GM21447 (cell line): ENCODE measurements at regions not wholly inside any gene's neighbourhood (a gene's known extent, or its start where the extent isn't known, plus 50 kb on each side); places are given as distances from the start of the nearest gene placed in this dataset.

ENCODE experiments used
- ATAC-seq: cut with Tn5 transposase; IDR thresholded peaks from one replicate; pipeline ENCODE4 v1.9.1; 2021; ENCODE audit not compliant: unreplicated experiment

DNA sequence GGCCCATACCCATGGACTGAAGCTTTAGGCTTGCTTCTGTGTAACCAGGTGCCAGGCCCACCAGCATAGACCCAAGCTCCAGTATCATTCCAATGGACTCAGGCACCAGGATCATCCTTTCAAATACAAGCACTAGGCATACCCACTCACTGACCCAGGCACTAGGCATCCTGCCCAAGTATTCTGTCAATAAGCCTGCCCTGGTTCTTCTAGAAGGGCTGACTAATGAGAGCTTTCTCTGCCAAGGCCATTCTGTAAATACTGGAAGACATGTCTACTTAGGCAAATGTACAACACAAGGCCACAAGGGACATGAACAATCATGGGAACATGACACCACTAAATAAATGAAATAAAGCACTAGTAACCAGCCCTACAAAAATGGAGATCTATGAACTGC, 352.2 kb downstream of the FSCB start:
- ATAC-seq: no peak

DNA sequence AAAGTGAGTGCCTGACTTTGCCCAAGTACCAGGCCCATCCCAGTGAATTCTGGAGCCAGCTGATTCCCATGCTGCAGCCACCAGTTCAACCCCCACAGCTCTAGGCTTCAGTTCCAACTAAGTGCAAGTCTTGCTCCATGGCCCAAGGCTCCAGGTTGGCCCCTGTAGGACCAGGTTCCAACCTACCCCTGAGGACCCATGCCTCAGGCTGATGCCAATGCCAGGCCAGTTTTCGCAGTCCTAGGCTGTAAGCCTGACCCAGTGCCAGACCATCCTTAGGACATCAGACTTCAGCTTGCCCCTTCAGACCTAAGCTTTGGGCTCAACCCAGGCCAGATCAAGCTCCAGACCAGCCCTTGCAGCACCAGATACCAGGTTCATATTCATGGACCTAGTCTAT, 352.6 kb downstream of the FSCB start:
- no peak for ATAC-seq

DNA sequence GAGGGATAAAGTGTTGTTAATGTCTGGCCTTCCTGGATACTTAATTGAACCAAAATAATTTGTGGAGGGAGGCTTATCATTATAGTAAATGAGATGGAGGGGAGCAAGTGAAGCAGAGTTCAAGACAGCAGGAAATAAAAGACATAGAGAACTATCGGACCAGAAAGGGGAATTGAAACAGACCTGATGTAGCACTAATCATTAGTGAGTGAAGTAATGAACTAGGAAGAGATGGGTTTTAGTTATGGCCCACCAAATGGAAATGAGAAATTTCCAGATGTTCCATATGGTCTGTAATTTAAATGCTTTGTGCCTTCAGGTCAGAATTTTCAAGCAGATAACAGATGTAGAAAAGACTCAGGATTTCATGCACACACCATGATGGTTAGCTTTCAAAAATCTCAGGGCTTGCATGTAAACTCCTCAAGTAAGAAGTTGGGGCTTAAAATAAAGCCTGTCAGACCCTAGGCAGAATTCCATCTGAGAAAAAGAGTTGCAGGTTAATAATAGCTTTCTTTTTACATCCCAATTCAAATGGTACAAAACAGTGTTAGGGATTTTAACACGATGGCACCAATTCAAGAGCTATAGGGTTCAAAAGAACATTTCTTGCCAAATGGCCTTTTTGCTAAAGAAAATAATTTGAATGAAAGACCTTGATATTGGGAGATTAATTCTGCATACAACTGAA, 355.8 kb downstream of the FSCB start:
- no peak for ATAC-seq

DNA sequence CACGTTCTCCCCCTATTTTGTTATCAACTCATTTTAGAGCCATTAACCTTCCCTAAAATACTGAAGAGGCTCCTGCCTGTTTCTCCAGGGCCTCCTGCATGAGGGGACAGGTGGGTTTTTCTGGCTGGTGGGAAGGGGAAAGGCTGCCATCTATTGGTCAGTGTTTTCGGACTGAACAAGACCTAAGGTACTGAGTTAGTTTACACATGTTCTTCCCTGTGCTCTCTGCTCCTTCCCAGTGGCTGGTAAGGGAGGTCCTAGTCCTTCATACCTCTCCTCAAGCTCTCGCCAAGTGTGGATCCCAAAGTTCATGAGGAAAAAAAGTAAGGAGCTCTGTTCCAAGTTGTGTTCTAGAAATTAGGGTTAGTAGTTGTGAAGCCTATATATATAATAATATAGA, 357.5 kb downstream of the FSCB start:
- ATAC-seq: no peak

DNA sequence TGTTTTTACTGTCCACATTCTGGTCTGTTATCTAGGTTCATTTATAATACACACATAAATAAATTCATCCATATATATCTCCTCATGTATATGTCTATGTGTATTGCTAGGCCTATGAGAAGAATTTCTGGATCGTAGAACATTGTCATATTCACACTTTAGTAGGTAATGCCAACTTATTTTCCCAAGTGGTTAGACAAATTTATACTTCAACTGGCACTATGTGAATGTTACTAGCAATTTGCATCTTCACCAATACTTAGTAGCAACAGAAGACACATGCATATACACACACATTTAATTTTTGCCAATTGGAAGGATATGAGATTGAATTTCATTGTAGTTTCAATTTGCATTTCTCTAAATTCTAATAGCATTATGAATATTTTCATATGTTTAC, 365.1 kb downstream of the FSCB start:
- no peak for ATAC-seq

DNA sequence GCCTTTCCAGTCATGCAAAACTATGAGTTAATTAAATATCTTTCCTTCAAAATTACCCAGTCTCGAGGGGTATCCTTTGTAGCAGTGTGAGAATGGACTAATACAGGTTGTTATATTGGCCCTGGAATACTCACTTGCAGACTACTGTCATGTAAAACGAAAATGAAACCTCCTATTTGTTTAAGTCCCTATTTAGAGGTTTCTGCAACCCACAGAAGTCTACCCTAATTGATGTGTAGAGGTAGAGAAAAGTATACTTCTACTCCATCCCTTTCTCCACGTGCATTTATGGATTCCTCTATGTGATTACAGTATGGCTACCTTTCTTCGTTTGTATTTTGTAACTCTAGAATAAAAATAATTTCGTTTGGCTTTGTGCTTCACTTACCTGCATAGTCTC, 371.1 kb downstream of the FSCB start:
- ATAC-seq: no peak

DNA sequence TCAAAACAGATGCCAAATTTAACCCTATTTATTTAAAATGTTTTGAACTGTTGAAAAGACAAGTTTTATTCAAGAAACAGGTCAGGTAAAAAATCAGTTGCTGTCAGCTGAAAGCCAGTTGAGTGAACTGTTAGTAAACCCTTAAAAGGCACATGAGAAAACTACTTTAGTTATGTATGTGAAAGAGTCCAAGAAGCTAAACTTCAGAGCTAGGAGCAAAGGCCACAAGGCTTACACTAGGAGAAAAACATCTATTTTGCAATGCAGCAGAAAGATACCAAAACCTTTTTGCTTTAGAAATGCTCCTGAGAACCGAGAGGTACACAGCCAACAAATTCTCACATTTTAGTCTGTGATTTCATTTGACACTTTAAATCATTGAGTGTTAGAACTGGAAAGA, 375.2 kb downstream of the FSCB start:
- no peak for ATAC-seq

DNA sequence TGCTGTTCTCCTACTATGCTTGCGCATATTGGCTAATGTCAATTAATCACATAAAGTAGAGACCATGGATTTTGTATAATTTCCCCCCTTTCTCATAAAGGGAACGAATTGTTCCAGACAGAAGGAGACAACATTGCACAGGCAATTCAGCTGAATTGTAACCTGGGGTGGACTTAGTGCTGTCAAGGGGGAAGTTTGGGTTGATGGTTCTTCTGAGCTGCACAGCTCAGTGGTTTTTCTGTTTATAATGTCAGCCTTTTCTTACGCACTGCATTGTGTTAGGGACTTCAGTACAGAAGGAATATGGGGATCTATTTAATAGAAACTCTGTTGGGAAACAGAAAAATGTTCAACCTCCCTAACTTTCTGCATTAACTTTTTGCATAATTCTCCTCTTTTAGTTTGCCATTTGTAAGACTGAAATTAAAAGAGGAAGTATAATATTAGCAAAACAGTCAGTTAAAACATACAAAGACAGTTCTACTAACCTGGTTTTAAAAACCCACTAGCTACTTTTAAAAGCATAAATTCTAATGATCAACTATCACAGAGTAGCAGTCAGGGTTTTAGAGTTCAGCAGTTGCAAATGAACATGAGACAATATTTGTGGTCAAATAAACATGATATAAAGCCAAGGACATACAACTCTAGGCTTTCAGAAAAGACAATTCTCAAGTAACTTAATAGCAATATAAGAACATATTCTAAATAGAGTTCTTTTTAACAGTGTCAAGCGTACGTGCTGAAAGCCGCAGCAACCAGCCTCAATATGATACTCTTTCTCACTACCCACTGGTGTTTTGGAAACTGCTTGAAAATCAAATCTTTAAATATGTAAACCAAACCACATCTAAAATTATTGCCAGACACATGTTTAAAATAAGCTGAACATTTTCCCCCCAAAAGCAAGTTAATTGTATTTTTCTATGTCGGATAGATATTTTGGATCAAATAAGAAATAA, 393.0 kb downstream of the FSCB start:
- no peak for ATAC-seq

DNA sequence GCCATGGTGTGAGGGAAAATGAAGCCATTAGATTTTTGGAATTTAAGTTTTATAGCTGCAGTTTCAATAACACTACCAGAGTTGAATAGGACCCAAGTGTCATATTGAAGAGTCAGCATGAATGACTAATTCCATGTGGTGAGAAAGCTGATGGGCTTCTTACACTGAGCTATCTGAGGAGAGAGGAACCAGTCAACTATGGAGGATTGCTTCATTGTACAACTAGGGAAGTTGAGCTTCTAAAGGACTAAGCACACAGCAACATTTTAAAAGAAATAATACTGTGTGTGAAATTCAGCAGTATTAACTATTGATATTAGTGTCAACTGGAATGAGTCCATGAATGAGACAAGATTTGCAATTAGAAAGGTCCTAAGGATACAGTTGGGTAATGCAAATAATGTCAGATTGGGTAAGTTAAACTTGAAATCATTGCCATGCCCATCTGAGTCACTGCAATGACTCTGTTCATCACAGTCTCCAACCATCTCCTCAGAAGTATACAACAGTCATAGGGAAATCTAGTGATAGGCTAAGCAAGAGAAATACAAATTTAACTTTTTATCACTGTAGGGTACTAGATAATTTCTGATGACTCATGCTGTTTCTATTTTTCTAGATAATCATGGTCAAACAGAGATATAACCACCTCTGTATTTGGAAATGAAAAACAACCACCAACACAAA, 394.2 kb downstream of the FSCB start:
- no peak for ATAC-seq

DNA sequence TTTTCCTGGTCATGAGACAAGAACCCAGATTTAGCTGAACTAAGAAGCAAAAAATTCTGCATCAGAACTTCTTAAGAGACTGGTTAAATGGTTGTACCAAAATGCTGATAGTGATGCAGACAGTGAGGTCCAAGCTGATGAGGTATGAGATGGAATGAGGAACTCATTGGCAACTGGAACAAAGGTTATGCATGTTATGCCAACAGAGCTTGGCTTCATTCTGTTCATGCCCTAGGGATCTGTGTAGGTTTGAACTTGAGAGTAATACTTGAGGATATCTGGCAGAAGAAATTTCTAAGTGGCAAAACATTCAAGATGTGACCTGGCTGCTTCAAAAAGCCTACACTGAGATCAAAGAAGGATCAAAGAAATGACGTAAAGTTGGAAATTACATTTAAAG, 398.0 kb downstream of the FSCB start:
- ATAC-seq: no peak

DNA sequence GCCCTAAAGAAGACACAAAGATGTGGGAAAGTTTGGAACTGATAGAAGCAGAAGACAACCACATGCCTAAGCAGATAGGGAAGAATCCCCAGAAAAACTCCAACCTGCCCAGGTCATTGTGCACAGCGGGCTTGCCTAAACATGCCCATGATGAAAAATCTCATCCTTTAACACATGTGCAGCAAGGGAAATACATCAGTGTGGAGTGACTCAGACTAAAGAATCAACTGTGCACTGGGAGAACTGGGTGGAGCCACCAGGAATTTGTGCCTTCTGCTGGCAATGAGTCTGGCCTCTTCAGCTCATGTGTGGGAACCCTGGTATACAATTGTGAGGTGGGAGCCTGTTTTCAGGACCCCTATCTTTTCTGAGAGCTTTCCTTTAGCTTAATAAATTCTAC, 398.5 kb downstream of the FSCB start:
- ATAC-seq: no peak

DNA sequence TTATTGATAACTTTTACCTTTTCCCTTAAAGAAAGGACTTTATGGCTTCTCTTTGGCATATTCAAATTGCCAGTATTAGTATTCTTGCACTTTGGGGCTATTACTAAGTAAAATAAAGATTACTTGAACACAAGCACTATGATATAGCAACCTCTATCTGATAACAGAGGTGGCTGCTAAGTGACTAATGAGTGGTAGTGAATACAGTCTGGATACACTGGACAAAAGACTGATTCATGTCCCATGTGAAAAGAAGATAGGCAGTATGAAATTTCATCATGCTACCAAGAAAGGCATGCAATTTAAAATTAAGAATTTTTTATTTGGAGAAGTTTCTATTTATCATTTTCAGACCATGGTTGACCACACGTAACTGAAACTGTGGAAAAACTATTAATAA, 399.9 kb downstream of the FSCB start:
- ATAC-seq: no peak

DNA sequence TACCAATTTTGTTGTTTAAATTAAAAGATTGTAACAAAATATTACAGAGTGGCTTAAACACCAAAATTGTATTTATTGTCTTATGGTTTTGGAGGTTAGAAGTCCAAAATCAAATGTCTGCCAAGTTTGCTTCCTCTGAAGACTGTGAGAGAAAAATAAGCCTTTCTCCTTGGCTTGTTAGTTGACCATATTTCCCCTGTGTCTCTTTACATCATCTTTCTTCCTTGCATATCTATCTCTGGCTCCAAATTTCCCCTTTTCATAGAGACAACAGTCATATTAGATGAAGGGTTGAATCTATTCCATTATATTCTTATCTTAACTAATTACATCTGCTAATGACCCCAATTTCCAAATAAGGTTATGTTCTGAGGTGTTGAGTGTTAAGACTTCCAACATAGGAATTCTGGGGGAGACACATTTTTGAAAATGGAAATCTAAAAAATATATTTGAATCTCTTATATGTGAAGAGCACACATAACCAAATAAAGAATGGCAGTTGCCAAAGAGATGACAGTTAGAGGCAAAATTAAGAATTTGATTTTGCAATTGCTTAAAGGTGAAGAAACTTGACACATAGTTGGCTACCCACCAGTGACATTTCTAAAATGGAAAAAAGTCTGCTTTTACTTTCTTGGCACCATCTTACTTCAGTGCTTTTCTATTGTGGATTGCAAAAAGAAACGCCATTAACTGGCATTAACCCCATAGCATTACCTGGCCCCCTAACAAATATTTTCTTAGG, 407.2 kb downstream of the FSCB start:
- ATAC-seq: no peak

DNA sequence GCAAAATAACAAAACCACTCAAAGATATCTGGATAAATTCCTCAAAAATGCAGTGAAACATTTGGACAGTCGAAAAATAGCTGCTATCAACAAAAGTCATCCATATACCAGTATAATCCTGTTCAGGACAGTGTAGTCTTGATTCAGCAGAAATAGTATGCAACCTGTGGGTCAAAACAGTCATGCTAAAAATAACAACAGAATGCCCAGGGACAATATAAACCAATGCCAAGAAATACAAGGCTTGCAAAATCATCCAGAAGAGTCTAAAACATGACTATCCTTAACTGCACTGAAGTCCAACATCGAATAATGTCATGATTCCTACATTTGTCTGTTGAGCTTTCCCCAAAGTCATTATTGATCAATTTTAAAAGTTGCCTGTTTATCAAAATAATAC, 425.9 kb downstream of the FSCB start:
- ATAC-seq: no peak

DNA sequence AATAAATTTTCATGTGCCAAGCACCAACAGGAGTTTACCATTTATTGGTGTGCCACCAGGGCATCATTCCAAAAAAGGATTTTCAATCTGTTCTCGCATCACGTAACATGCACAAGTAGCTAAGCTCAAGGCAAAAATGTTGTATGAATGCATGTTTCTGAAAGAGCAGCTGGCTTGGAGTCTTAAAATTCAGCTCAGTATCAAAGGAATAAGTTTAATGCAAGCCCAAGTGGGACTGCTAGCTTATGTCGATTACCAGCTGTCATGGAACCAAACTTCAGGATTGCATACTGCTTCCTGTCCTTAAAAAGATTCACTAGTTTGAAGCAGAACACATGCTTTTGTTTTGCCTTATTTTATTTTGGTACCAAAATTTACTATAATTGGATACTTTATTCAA, 437.0 kb downstream of the FSCB start:
- no peak for ATAC-seq

DNA sequence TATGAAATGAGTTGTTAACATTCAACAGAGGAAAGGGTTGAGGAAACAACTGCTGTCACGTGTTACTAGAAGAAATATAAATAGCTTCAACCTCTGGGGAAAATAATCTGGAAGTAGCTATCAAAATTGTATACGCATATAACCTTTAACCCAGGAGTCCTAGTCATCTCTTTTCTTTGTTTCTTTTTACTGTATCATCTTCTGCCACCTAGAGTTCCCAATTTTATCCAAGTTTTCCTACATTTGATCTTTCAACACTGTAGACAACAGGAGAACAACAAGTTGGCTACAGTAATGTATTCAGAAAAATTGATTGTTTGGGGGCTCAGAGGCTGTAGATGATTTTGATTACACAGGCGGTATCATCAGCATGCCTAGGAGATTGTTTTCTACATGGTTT, 453.7 kb downstream of the FSCB start:
- no peak for ATAC-seq

DNA sequence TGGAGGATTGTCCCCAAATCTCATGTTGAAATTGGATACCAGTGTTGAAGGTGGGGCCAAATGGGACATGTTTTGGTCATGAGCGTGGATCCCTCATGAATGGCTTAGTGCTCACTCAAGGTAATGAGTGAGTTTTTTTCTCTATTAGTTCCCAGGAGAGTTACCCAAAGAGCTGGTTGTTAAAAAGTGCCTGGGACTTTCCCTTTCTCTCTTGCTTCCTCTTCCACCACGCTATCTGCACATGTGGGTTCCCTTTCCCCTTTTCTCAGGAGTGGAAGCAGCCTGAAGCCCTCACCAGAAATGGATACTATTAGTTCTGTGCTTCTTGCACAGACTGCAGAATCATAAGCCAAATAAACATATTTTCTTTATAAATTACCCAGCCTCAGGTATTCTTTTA, 465.4 kb downstream of the FSCB start:
- ATAC-seq: no peak

DNA sequence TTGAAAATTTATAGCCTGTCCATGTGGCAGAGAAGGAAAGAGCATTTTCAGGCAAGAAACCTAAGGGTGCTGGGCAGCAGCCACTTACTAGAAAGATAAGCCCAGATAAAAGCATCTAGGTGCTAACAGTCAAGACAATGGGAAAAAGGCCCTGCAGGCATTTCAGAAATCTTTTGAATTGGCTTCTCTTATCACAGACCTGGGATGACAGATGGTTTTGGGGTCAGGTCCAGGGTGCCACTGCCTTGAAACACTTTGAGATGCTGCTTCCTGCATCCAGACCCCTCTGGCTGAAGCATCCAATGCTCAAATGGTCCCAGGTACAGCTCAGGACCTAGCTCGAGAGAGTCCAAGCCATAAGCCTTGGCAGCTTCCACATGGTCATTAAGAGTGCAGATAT, 466.5 kb downstream of the FSCB start:
- no peak for ATAC-seq

DNA sequence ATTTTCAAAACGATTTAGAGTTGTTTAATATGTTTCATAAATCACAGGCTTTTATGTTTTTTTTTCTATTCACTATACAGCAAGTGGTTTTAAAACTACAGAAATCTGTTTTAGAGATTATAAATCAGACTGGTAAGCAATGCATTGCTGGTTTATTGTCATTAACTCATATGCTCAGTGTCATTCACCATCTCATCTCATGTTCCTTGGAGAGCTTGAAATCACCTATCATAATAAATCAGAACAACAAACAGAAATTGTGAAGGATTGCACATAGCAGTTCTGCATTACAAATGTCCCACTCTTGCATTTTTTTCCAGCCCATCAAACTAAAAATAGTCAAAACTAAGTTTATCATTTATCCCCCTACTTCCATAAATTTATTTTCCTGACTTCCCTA, 470.8 kb downstream of the FSCB start:
- no peak for ATAC-seq

DNA sequence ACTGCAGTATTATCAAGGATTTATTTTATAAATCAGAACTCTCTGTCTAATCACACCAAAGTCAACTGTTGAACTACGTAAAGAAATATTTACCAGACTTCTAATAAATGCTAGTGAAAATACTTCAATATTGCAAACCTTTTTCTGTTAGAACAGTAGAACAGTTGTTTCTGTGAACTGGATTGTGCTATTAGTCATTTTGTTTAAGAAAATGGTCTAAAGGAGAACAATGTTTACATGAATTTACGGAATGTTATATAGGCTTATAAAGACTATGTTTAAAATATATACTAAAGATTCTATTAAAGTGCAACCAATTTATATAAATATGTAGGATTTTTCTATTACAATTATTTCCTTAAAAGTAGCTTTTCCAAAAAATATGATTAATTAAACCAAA, 471.4 kb downstream of the FSCB start:
- ATAC-seq: no peak

DNA sequence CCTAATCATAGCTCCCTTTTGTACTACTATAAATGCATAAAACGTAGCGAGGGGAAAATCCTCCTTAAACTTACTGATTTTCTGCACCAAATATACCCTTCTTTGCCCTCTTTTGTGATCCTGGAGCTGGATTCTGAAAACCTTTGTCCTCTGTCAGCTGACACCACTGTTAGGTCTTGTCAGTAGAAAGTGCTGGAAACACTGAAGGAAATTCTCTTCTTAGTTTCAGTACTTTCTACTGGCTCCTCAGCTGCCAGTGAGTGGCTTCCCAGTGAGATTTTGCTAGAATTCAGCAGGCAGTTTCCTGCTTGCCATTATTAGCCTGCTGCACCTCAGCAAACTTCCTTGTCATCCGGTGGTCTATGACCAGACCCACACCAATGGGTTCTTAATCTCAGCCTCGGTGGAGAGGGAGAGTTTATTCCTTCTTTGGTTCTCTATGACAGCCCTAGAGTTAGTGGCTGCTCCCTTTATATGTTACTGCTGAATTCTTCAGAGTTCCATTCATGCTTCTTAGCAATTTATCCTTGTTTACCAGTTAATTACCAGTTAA, 476.2 kb downstream of the FSCB start:
- no peak for ATAC-seq
